ENCODE measurements at regions not wholly inside any gene's neighbourhood (a gene's known extent, or its start where the extent isn't known, plus 50 kb on each side); places are given as distances from the start of the nearest gene placed in this dataset.

- TF ChIP-seq, protein P1, sequence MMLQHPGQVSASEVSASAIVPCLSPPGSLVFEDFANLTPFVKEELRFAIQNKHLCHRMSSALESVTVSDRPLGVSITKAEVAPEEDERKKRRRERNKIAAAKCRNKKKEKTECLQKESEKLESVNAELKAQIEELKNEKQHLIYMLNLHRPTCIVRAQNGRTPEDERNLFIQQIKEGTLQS (IDR thresholded peaks at IDR 0.05), result no peak
- TF ChIP-seq SP1 (IDR thresholded peaks at IDR 0.05; ENCODE audit: low read depth) (no peak), TCF7L2 (IDR thresholded peaks at IDR 0.05; ENCODE audit: borderline replicate concordance, extremely low read depth, insufficient read depth, insufficient read length) (no peak), SIN3A (IDR thresholded peaks at IDR 0.05; ENCODE audit: low read depth) (no peak), CEBPB (IDR thresholded peaks at IDR 0.05; ENCODE audit: low read depth) (no peak)
- TF ChIP-seq, protein P2, sequence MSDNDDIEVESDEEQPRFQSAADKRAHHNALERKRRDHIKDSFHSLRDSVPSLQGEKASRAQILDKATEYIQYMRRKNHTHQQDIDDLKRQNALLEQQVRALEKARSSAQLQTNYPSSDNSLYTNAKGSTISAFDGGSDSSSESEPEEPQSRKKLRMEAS (IDR thresholded peaks at IDR 0.05), result no peak
These were observed 931.1 kb downstream of the C6orf118 start (continued) for GRCh38 chr6:164378330-164378729.

GRCh38 chr6:164377348-164377918, 932.0 kb downstream of the C6orf118 start:
- intact Hi-C loops (cut with micrococcal nuclease), result no loop called here
- no peak overlapping the region for H3K4me2 ChIP-seq (ENCODE audit: low read length)
- H4K20me1 ChIP-seq (ENCODE audit: insufficient read depth), result no peaks in the 10 kb centered on the region
- H3K4me3 ChIP-seq (replicated peaks in 1 of 2; ENCODE audit: low read depth in 1 of 2, low read length in 2 of 2), result no peak overlapping the region
- RAD21 ChIA-PET (ENCODE audit: low non-redundant PET in 1 of 2, low total read pairs in 2 of 2, uncharacterized antibody in 2 of 2, unreplicated experiment in 2 of 2), result no interaction called here
- H3K79me2 ChIP-seq (ENCODE audit: insufficient read depth, low read length), result no peaks in the 10 kb centered on the region
- peaks cover 0 to 9% of the 10 kb centered on the region in 2 experiments; a peak in 2 of 4 replicates for H3K9me3 ChIP-seq (ENCODE audit: control insufficient read depth in 1 of 2, insufficient read depth in 1 of 2, low read depth in 1 of 2, low read length in 2 of 2)
- no peaks in the 10 kb centered on the region for H3K9me2 ChIP-seq (ENCODE audit: insufficient read depth)
- no peak overlapping the region for H3K9ac ChIP-seq (ENCODE audit: low read length)
- DNase-seq (ENCODE audit: low read depth, low spot score) (no peak), ATAC-seq (no peak)
- CTCF ChIA-PET, result no interaction called here
- no peak for TF ChIP-seq CEBPB (IDR thresholded peaks at IDR 0.05; ENCODE audit: low read depth)
- no peak for TF ChIP-seq SRF (IDR thresholded peaks at IDR 0.05; ENCODE audit: low read depth)
- no peak for TF ChIP-seq SP1 (IDR thresholded peaks at IDR 0.05; ENCODE audit: low read depth)
- TF ChIP-seq, protein P1 (IDR thresholded peaks at IDR 0.05), result no peak
- no peak for TF ChIP-seq TCF7L2 (IDR thresholded peaks at IDR 0.05; ENCODE audit: borderline replicate concordance, extremely low read depth, insufficient read depth, insufficient read length)
- no peak for TF ChIP-seq EZH2 (IDR thresholded peaks at IDR 0.05)
- TF ChIP-seq, protein P3, sequence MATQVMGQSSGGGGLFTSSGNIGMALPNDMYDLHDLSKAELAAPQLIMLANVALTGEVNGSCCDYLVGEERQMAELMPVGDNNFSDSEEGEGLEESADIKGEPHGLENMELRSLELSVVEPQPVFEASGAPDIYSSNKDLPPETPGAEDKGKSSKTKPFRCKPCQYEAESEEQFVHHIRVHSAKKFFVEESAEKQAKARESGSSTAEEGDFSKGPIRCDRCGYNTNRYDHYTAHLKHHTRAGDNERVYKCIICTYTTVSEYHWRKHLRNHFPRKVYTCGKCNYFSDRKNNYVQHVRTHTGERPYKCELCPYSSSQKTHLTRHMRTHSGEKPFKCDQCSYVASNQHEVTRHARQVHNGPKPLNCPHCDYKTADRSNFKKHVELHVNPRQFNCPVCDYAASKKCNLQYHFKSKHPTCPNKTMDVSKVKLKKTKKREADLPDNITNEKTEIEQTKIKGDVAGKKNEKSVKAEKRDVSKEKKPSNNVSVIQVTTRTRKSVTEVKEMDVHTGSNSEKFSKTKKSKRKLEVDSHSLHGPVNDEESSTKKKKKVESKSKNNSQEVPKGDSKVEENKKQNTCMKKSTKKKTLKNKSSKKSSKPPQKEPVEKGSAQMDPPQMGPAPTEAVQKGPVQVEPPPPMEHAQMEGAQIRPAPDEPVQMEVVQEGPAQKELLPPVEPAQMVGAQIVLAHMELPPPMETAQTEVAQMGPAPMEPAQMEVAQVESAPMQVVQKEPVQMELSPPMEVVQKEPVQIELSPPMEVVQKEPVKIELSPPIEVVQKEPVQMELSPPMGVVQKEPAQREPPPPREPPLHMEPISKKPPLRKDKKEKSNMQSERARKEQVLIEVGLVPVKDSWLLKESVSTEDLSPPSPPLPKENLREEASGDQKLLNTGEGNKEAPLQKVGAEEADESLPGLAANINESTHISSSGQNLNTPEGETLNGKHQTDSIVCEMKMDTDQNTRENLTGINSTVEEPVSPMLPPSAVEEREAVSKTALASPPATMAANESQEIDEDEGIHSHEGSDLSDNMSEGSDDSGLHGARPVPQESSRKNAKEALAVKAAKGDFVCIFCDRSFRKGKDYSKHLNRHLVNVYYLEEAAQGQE (IDR thresholded peaks at IDR 0.05; ENCODE audit: low read depth), result no peak
- no peak for TF ChIP-seq ZNF274 (IDR thresholded peaks at IDR 0.05; ENCODE audit: low read depth, low read length)
- TF ChIP-seq FOSL1 (IDR thresholded peaks at IDR 0.05; ENCODE audit: low read depth), result no peak
- TF ChIP-seq EZH2phosphoT487 (IDR thresholded peaks at IDR 0.05; ENCODE audit: borderline replicate concordance), result no peak
- no peak for TF ChIP-seq ELF1 (IDR thresholded peaks at IDR 0.05; ENCODE audit: borderline replicate concordance, low read depth)
- no peak for TF ChIP-seq POLR2A (IDR thresholded peaks at IDR 0.05; ENCODE audit: borderline replicate concordance, extremely low read depth, insufficient read depth, insufficient read length)
- no peaks in the 10 kb centered on the region for H3K4me1 ChIP-seq (ENCODE audit: control insufficient read depth in 1 of 2, insufficient read depth in 2 of 2, low read length in 2 of 2)
- no peaks in the 10 kb centered on the region for H3K27me3 ChIP-seq (ENCODE audit: insufficient read depth, low read length)
- H3K27ac ChIP-seq (ENCODE audit: low read depth, low read length), result no peak overlapping the region
- POLR2A ChIA-PET, result no interaction called here
- no TSS peak for BruUV-seq (replicated peaks)
- no peaks in the 10 kb centered on the region for H3K36me3 ChIP-seq (ENCODE audit: control insufficient read depth in 1 of 2, insufficient read depth in 2 of 2, low read length in 2 of 2)
- no peak overlapping the region for H2AFZ ChIP-seq (ENCODE audit: low read depth, low read length, poor library complexity, severe bottlenecking)
